HG02588 (cell line): ENCODE measurements at regions not wholly inside any gene's neighbourhood (a gene's known extent, or its start where the extent isn't known, plus 50 kb on each side); places are given as distances from the start of the nearest gene placed in this dataset.

Experiments used
- ATAC-seq: cut with Tn5 transposase; IDR thresholded peaks from one replicate; pipeline ENCODE4 v1.9.1; 2021; ENCODE audit warnings: mild to moderate bottlenecking, moderate library complexity; ENCODE audit not compliant: unreplicated experiment

DNA sequence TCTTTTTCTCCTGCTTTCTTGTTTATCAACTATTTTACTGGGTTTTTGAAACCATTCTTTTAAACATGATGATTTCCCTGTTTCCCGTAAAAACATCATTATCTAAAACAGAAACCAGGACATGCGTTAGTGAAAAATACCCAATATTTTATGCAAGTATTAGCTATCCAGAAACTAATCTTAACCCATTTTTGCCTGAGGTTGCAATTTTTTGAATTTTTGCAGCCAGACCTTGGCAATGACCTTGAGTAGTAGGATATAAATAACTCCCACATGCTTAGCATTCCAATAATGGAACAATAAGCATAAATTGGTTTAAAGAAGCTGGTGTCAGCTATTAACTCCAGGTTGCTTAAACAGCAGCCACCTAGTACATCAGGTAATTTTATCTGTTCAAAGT, 308.9 kb upstream of the ANO3 start:
- no peak for ATAC-seq

DNA sequence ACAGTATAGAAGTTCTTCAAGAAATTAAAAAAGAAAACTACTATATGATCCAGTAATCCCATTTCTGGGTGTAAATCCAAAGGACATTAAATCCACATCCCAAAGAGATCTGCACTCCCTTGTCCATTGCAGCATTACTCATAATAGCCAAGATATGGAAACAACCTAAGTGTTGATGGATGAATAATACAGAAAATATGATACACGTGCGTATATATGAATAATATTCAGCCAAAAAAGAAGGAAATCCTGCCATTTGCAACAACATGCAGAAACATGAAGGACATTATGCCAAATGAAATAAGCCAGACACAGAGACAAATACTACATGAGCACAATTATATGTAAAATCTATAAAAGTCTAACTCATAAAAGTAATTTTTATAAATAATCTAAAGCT, 306.3 kb upstream of the ANO3 start:
- ATAC-seq = no peak

DNA sequence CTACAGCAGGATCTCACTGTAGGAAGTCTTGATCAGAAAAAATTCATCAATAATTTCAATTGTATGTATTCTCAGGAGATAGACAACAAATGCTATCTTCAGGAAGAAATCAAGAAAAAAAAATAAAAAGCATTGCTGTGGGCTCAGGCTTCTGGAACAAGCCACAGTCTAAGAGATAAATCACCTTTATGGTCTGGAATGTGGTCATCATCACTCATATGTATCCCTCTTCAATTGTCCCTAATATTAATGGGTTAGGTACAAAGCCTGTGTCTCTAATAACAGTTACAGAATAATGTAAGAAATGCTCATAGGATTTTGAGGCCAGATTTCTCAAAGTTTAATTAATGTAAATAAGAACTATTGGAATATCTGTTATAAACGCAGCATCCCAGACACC, 305.9 kb upstream of the ANO3 start:
- no peak for ATAC-seq

DNA sequence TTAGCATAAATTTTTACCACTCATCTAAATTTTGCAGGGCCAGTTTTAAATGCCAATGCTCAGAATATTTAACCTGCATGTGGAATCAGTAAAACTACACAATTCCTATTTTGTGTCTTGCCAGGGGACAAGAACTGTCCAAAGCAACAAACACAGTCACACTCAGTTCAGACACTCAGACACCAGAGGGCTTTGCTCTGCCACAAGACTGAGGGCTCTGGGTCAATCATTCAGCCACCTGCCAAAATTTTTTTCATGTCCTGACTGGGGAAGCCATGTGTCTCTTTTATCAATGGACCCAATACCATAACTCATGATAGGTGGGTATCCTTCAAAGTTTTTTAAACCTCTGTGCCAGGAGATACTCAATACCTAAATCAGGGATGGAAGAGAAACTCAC, 304.0 kb upstream of the ANO3 start:
- no peak for ATAC-seq

DNA sequence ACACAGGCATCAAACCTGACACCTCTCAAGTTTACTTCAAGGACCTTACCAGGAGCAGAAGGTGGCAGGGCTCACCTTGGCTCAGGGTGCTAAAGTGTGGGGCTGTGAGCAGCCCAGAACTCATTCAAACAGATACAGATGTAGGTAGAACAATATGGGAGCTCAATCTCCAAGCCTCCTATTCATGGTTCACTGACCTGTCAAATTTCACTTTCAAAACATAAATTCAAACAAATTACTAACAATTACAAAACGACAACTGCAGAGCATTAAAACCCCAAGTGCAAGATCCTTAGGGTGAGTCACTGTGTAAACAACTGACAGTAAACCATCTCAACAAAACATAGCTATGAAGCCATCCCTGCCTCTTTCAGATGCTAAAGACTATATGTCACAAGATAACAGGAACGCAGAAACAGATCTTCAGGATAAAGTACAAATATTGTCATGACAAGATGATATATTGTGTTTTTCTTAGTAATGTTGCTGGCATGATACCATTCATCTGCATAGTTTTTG, 303.5 kb upstream of the ANO3 start:
- ATAC-seq = no peak

DNA sequence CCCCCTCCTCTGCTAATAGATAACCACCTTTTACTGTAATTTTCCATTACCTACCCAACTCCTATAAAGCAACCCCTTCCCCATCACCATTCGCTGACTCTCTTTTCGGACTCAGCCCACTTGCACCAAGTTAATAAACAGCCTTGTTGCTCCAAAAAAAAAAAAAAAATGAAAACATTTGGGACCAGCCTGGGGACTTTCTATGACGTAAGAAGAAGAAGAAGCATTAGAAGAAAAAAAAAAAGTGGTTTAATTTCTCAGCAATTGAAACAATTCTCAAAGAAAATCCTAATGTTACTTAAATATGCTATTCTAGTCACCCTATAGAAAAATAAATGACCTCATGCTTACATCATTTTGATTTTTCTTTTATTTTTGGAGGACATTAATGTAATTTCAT, 301.5 kb upstream of the ANO3 start:
- no peak for ATAC-seq

DNA sequence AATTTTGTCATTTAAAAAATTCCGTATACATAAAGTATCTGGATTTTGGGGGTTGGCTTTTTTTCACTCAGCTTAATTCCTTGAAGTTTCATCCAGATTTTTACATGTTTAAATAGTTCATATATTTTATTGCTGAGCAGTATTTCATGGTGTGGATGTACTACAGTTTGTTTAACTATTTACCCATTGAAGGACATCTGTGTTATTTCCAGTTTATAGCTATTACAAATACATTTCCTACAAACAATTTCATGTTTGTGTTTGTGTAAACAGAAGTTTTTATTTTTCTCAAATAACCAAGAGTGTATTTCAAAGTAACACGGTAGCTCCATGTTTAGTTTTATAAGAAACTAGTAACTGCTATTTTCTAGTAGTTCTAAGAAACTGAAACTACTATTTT, 299.7 kb upstream of the ANO3 start:
- no peak for ATAC-seq

DNA sequence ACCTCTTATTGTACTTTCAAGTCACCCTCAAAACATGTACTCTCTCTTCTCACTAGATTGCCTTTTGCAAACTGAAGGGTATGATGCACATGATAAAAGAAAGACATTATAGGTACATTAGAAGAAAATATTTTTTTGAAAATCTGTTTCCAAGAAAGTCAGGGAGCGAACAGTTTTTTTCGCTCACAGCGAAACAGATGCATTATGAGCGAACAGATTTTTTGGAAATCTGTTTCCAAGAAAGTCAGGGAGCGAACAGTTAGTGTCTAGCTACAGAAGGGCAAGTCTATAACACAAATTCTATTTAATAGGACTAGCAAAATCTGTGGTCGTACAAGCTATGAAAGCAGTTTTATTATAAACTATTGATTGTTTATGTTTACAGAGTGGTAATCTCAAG, 296.2 kb upstream of the ANO3 start:
- ATAC-seq = no peak

DNA sequence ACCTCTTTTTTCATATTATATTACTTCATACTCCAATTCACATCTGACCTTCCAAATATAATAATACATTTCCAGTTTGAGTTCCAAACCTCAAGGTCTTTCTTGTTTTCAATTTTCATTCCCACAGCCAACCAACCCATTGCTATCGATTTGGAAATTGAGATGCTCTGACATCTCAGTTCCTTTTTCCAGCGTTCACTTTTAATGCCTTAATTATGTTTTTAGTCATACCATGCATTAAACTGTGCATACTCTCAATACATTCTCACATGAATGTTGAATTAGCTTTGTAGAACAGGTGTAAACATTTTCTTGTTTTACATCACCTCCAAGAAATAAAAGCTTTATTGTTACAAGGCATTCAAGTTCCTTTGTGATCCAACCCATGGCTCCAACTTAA, 294.2 kb upstream of the ANO3 start:
- peak; percentile 45 for ATAC-seq

DNA sequence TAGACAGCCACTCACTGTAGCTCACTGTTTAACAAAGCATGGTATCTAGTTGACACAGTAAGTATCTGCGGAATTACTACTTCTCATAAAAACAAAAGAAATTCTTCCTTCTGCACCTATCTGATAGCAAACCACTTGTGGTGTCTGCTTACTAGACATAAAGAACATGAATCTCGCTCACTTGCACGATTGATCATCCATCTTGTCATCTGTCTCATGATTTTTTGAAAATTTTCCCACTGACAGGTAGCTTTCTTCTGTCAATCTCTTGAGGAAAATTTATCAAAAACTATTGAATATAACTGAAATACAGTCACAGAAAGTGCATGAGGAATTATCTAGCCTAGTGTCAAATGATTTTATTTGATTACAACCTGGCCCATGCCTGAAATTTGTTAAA, 291.6 kb upstream of the ANO3 start:
- ATAC-seq = no peak

DNA sequence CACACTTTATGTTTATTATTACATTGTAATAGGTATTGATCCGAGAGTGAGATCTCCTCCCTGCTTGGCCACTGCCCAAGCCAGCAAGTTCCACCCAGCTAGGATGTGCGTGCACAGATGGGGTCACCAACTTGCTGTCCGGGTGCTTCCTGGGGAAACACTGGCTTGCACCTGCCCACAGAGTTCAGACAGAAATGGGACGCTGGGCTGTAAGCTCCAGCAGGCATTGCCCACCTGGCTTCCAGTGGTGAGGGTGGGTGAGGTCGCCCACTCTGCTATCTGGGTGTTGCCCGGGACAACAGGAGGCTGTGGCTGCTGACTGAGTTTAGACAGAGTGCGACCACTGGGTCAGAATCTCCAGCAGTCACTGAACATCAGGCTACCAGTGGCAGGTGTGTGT, 289.8 kb upstream of the ANO3 start:
- ATAC-seq = no peak

DNA sequence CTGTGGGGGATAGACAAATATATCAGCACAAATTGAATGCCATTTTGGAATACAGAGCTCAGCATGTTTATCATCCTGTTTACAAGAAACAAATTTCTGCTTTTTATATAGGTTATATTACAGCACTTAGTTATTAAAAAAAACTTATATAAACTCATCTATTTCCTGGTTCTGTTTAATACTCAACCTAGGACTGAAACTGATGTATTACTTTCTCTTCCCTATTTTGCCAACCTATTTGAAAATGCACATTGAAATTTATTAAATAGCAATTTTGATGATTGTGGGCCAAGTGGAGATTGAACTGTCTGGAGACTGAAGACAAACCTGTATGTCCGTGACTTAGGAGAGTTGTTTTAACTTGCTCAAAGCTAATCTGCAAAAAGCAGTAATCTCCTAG, 288.3 kb upstream of the ANO3 start:
- ATAC-seq = peak; percentile 58

DNA sequence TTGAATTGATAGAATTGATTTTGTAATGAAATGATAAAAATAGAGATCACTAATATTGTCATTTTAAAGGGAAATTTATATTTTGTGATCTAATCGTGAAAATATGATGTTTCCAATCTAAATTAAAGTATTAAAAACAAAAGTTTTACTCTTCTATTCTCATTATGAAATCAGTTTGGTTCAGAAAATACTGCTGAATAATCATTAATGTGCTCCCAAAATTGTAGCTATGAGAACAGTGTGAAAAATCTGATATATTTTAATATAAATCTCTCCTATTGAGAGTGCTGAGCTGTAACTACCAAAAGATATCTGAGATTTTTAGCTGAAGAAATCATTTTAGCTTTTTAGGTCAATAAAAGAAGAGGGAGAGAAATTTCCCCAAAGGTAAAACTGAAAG, 287.5 kb upstream of the ANO3 start:
- ATAC-seq = no peak

DNA sequence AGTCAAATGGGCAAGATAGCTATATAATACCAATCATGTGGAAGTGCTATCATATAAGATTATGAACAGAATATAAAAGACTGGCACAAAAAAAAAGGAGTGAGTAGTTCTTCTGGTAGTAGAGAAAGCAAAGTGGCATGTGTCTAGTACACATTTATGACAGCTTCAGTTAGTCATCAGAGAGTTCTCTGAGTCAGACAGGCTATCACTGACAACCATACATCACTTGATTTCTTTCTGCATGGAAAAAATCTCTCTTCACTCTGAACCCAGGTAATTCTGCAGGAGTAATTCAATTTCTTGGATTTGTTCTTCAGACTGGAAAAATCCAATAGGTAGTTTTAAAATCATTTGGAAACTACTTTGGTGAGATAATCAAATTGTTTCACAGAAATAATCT, 286.8 kb upstream of the ANO3 start:
- no peak for ATAC-seq

DNA sequence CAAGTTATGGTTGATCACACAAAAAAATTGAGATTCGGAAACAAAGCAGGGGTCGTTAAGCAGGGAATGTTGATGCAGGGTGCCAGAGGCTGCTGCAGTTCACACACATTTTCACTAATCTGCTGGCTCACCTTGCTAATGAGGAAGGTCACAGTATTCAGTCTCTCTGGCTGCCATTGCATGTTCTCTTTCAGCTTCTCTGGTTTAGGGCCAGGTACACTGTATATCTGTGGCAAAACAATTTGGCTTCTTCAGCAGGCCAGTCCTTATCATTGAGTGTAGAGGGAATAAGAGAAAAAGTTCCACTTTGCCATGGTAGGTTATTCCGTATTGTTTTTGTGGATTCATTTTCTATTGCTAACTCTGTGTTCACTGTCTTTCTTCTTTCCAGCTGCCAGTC, 283.7 kb upstream of the ANO3 start:
- no peak for ATAC-seq

DNA sequence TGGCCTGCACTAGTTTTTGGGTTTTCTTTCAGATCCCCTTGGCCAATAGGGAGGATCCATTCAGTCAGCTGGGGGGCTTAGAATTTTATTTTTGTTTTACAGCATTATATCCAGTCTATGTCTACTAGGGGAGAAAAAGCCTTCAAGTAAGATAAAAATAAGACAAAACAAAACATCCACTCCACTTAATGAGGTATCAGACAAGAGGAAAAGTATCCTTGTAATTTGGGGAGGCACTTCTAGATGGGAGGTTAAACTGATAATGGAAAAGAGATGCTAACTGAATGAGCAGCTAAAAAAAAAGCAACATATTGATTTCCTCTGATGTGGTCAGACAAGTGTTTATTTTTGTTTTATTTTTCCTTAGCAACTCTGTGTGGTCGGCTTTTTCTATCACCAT, 278.0 kb upstream of the ANO3 start:
- no peak for ATAC-seq

DNA sequence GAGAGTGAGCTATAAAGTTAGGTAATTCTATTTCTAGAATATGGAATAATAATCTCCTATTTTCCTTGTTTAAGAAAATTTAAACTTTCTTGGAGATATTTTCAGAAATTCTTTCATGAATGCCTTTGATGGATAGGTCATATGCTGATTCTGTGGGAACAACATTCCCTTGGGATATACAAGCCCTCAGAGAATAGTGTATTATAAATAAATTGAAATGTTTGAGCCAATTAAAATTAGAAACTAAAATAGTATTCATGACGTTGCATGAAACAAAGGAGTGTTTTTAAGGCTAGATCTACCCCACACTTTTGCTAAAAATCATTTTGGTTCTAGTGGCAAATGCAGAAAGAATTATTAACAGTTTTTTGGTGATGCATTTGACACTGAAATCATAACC, 269.3 kb upstream of the ANO3 start:
- ATAC-seq = no peak

DNA sequence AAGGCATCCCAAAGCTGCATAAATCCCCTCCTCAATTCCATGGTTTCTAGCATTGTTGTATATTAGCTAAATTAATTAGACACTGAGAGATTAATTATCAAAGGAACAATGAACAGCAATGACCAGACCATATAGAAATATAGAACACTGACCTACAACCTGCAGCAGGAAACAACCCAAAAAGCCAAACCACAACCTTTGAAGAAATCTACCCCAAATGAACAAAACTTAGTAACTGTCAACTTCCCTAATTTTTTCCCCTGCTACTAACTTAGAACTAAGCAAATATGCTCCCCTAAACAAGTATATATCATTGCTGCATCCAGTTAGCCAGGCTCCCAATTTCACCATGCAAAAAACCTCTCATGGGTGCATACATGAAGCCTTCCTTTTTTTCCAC, 268.0 kb upstream of the ANO3 start:
- ATAC-seq = no peak

DNA sequence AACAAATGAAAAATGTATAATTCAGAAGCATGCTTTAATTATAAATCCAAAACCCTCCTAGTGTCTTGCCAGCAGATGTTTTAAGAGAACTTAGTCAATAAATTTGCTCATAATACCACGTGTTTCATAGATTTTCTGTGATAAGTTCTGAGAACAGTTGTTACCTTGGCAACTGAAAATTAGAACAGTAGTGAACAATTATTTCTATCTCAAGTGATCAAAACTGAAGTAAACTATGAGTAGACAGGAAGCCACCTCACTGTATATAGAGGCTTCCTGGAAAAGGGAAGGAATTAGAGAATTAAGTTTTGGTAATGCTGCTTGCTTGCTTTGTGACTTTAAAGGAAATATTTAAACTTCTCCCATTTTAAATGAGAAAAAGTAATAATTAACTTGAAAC, 266.0 kb upstream of the ANO3 start:
- no peak for ATAC-seq

DNA sequence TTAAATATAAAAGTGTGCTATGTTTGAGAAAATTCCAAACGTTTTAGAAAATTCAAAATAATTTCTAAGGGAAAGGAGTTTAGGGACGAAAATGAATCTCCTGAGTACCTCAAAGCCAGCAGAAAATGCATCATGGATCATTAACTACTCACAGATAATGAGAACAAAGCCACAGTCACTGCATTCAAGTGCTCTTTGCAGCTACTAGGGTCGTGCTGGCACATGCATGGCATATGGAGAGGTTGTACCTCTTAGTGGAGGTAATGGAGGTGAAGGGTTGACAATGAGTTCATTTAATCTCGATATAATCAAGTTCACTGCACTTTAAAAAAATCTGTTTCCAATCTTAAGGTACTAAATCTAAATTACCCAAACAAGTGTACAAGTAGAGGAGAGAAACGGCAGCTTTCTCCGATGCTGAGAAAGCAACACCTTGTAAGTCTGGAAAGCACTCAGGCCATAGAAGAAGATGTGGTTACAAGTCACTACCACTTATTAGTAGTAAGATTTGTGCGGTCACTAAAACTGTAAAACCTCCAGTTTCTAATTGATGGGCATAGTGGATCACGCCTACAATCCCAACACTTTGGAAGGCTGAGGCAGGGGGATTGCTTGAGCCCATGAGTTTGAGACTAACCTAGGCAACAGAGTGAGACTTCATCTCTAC, 261.1 kb upstream of the ANO3 start:
- no peak for ATAC-seq

DNA sequence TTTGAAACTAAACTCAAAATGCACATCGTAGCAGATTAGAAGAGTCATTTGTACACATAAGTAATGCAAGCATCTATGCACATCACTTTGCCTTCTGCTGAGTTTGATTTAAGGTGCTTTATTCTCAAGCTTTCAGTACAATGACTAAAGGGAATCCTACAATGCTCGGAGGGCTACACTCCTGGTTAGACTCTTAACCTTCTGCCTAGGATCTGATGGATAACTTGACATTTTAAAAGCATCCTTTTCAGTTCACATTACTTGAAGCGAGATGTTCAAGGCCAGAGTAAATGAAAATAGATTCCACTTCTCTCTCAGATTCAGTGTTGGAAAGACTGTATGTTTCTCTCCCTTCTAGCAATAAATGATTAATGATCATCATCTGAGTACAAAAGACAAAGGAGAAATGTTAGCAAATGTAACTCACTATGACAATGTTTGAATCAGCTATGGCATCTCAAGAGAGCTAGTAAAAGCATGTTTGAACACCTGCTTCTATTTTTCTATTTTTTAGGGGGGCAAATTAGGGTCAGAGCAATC, 259.2 kb upstream of the ANO3 start:
- no peak for ATAC-seq

DNA sequence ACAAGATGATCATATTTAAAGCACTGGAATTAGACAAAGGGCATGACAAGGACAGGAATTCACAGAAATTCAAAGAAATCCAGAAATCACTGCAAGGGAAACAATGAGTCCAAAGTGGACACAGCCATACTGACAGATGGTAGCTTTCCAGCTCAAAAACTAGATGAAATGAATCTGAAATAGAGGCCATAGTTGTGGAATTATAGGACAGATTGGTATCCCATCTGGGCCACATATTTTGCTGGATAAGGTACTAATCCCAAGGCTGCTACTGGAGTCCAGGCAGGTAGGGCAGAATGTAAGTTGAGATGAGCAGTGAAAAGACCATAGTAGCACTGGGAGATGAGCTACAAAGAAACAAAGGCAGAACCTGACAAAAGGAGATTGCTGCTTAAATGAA, 258.3 kb upstream of the ANO3 start:
- no peak for ATAC-seq
